H1 (cell line): ENCODE measurements at regions not wholly inside any gene's neighbourhood (a gene's known extent, or its start where the extent isn't known, plus 50 kb on each side); places are given as distances from the start of the nearest gene placed in this dataset.

Experiments used
- CTCF ChIA-PET: fragments of 300-600 bp; sonication (Branson Sonifier 250); formaldehyde crosslinking; loops from one replicate; lab custom pipeline; 2021; ENCODE audit not compliant: partially characterized antibody; lab: Charles Lee
- POLR2A ChIA-PET: fragments of 300-600 bp; sonication (Branson Sonifier 250); formaldehyde crosslinking; loops from one replicate; lab custom pipeline; 2021; ENCODE audit warnings: inconsistent platforms; ENCODE audit not compliant: partially characterized antibody; lab: Charles Lee
- DNase-seq, 2 experiments: peaks; one replicate each; pipeline versions ENCODE4 v3.0.0 to v3.0.0-alpha.2; 2010 to 2022; ENCODE audit warnings: low spot score in 2 of 2, low read depth in 1 of 2, mixed read lengths in 1 of 2
- FAIRE-seq: peaks from 2 replicates; lab custom pipeline; 2011; peaks lifted over from hg19 to GRCh38; lab: Jason Lieb, UNC
- H2AFZ ChIP-seq: 2 replicates; pipeline ENCODE4 v1.8.1; 2012; ENCODE audit warnings: low read length, inconsistent platforms
- H2AK5ac ChIP-seq: 2 replicates; pipeline ENCODE4 v1.6.1; 2013; ENCODE audit warnings: low read depth, low read length
- H2BK120ac ChIP-seq: replicated peaks from 2 replicates; pipeline ENCODE3; 2013; ENCODE audit warnings: low read depth, low read length, inconsistent platforms
- H2BK12ac ChIP-seq: 2 replicates; pipeline ENCODE4 v1.6.1; 2013; ENCODE audit warnings: low read depth, low read length
- H2BK15ac ChIP-seq: 2 replicates; pipeline ENCODE4 v1.6.1; 2013; ENCODE audit warnings: low read length
- H2BK20ac ChIP-seq: 2 replicates; pipeline ENCODE4 v1.6.1; 2013; ENCODE audit warnings: low read length
- H2BK5ac ChIP-seq: 2 replicates; pipeline ENCODE4 v1.6.1; 2013; ENCODE audit warnings: low read depth, low read length
- H3K14ac ChIP-seq: 2 replicates; pipeline ENCODE4 v1.6.1; 2013; ENCODE audit warnings: inconsistent platforms; ENCODE audit not compliant: insufficient read length
- H3K18ac ChIP-seq: 2 replicates; pipeline ENCODE4 v1.6.1; 2013; ENCODE audit warnings: low read length; ENCODE audit errors: extremely low read depth
- H3K23ac ChIP-seq: 2 replicates; pipeline ENCODE4 v1.6.1; 2013; ENCODE audit warnings: inconsistent platforms; ENCODE audit not compliant: insufficient read length
- H3K23me2 ChIP-seq: 2 replicates; pipeline ENCODE4 v1.6.1; 2013; ENCODE audit warnings: low read depth, low read length
- H3K27ac ChIP-seq: 2 replicates; pipeline ENCODE4 v1.6.1; 2011; ENCODE audit warnings: low read depth, low read length, inconsistent platforms
- H3K27me3 ChIP-seq, 4 experiments: replicated peaks in 1 of 4; 1 replicate in 1 of 4; 2 replicates in 3 of 4; pipeline versions ENCODE4 v1.6.1 to v1.8.1; 2011 to 2013; ENCODE audit warnings: low read length in 3 of 4, mild to moderate bottlenecking in 3 of 4, inconsistent platforms in 2 of 4, mixed read lengths in 2 of 4, moderate library complexity in 1 of 4; ENCODE audit not compliant: control insufficient read depth in 3 of 4, insufficient read depth in 3 of 4; ENCODE audit errors: extremely low read depth in 1 of 4
- H3K36me3 ChIP-seq, 4 experiments: 2 replicates each; pipeline versions ENCODE4 v1.6.1 to v1.8.1; 2011 to 2013; ENCODE audit warnings: mild to moderate bottlenecking in 4 of 4, low read length in 3 of 4, moderate library complexity in 2 of 4, control low read depth in 1 of 4, inconsistent platforms in 1 of 4; ENCODE audit not compliant: insufficient read depth in 4 of 4, control insufficient read depth in 2 of 4
- H3K4ac ChIP-seq: replicated peaks from 2 replicates; pipeline ENCODE3; 2013; ENCODE audit warnings: low read length, low read depth, mixed read lengths, inconsistent platforms; ENCODE audit not compliant: insufficient read length
- H3K4me1 ChIP-seq, 4 experiments: replicated peaks in 1 of 4; 1 replicate in 1 of 4; 2 replicates in 3 of 4; pipeline versions ENCODE4 v1.6.1 to v1.8.1; 2011 to 2013; ENCODE audit warnings: low read length in 3 of 4, inconsistent platforms in 2 of 4, mixed read lengths in 1 of 4; ENCODE audit not compliant: insufficient read depth in 4 of 4, control insufficient read depth in 3 of 4
- H3K4me2 ChIP-seq, 2 experiments: 2 replicates each; pipeline versions ENCODE4 v1.6.1 to v1.8.1; 2011 to 2013; ENCODE audit warnings: low read depth in 2 of 2, low read length in 2 of 2, control low read depth in 1 of 2, inconsistent platforms in 1 of 2, mild to moderate bottlenecking in 1 of 2; ENCODE audit not compliant: insufficient read depth in 1 of 2
- H3K4me3 ChIP-seq, 4 experiments: fragments of 200-600, 300-600 bp in 1 of 4; sonication (generic), shearing (Covaris generic), sonication (Bioruptor Twin) in 1 of 4; 2 replicates each; pipeline versions ENCODE4 v1.5.1 to v1.8.1; 2011 to 2016; ENCODE audit warnings: low read length in 4 of 4, low read depth in 3 of 4, control low read depth in 2 of 4, inconsistent platforms in 2 of 4, mild to moderate bottlenecking in 2 of 4, mixed read lengths in 1 of 4, moderate library complexity in 1 of 4; ENCODE audit not compliant: insufficient read depth in 2 of 4; ENCODE audit errors: extremely low read depth in 1 of 4
- H3K56ac ChIP-seq: replicated peaks from 2 replicates; pipeline ENCODE3; 2013; ENCODE audit warnings: low read depth, mild to moderate bottlenecking, mixed read lengths, low read length, inconsistent platforms; ENCODE audit not compliant: insufficient read length
- H3K79me1 ChIP-seq: 2 replicates; pipeline ENCODE4 v1.6.1; 2013; ENCODE audit warnings: low read depth, low read length, control low read depth
- H3K79me2 ChIP-seq, 2 experiments: 2 replicates each; pipeline versions ENCODE4 v1.6.1 to v1.8.1; 2012 to 2013; ENCODE audit warnings: low read length in 2 of 2, mild to moderate bottlenecking in 2 of 2, inconsistent platforms in 1 of 2; ENCODE audit not compliant: insufficient read depth in 2 of 2, control insufficient read depth in 1 of 2
- H3K9ac ChIP-seq, 4 experiments: replicated peaks in 1 of 4; 1 replicate in 1 of 4; 2 replicates in 3 of 4; pipeline versions ENCODE4 v1.6.1 to v1.8.1; 2011 to 2013; ENCODE audit warnings: low read depth in 3 of 4, low read length in 3 of 4, control low read depth in 2 of 4, mild to moderate bottlenecking in 2 of 4, moderate library complexity in 2 of 4, inconsistent platforms in 1 of 4; ENCODE audit errors: extremely low read depth in 1 of 4
- H3K9me3 ChIP-seq, 2 experiments: 2 replicates each; pipeline versions ENCODE4 v1.6.1 to v1.8.1; 2012 to 2013; ENCODE audit warnings: mild to moderate bottlenecking in 2 of 2, moderate library complexity in 2 of 2, control low read depth in 1 of 2, inconsistent platforms in 1 of 2, low read depth in 1 of 2, low read length in 1 of 2, mixed read lengths in 1 of 2; ENCODE audit not compliant: insufficient read depth in 2 of 2
- H4K20me1 ChIP-seq, 2 experiments: replicated peaks in 1 of 2; 2 replicates each; pipeline versions ENCODE3 to v1.8.1; 2011 to 2013; ENCODE audit warnings: inconsistent platforms in 2 of 2, low read length in 2 of 2, mild to moderate bottlenecking in 1 of 2; ENCODE audit not compliant: insufficient read depth in 2 of 2, control insufficient read depth in 1 of 2
- H4K5ac ChIP-seq: 2 replicates; pipeline ENCODE4 v1.6.1; 2013; ENCODE audit warnings: low read length, low read depth, mixed read lengths, inconsistent platforms; ENCODE audit not compliant: insufficient read length
- H4K8ac ChIP-seq: 2 replicates; pipeline ENCODE4 v1.8.0; 2013; ENCODE audit warnings: mild to moderate bottlenecking, moderate library complexity, low read length, inconsistent platforms; ENCODE audit not compliant: insufficient read depth; ENCODE audit errors: extremely low read depth
- H4K91ac ChIP-seq: replicated peaks from 2 replicates; pipeline ENCODE3; 2013; ENCODE audit warnings: low read length, mixed read lengths, inconsistent platforms; ENCODE audit not compliant: insufficient read length
- SP1 ChIP-seq: IDR thresholded peaks from 2 replicates; pipeline ENCODE4 v1.6.1; 2011; ENCODE audit warnings: low read depth, low read length
- WGBS, 2 experiments: shearing (Covaris generic) in 1 of 2; methylation state at CpG; one replicate each; pipeline versions ENCODE4 v1.1.6 to v1.1.7; 2013 to 2015; ENCODE audit warnings: low lambda C conversion rate in 2 of 2, mixed read lengths in 2 of 2, inconsistent platforms in 1 of 2, low coverage in 1 of 2, missing lambda C conversion rate in 1 of 2; ENCODE audit not compliant: insufficient replicate concordance in 2 of 2, insufficient coverage in 1 of 2, insufficient read length in 1 of 2; ENCODE audit errors: extremely low coverage in 1 of 2, missing lambda C conversion rate in 1 of 2; 5-methylcytosine and 5-hydroxymethylcytosine counted together

GRCh38 chr20:9945408-9945807 is 89.4 kb upstream of the ANKEF1 start:
- Histone ChIP-seq H2AFZ (no peak overlapping the region), H3K23ac (no peak overlapping the region), H3K9ac (no peak overlapping the region), H4K20me1 (no peaks in the 10 kb centered on the region), H2BK15ac (no peak overlapping the region), H2BK120ac (no peak overlapping the region), H3K23me2 (no peaks in the 10 kb centered on the region), H3K4ac (no peak overlapping the region), H3K27ac (no peak overlapping the region), H3K14ac (no peak overlapping the region), H3K18ac (no peak overlapping the region), H3K4me2 (no peak overlapping the region), H2BK20ac (no peak overlapping the region), H2AK5ac (no peak overlapping the region), H4K91ac (no peak overlapping the region), H3K79me2 (no peaks in the 10 kb centered on the region), H3K36me3 (no peaks in the 10 kb centered on the region), H3K56ac (no peak overlapping the region), H2BK5ac (no peak overlapping the region), H3K4me1 (no peaks in the 10 kb centered on the region), H4K8ac (no peak overlapping the region), H3K27me3 (no peaks in the 10 kb centered on the region), H3K79me1 (no peaks in the 10 kb centered on the region), H3K4me3 (no peak overlapping the region), H3K9me3 (0 out of 4 replicates have a peak, but pooled peaks cover 0 to under 1% of the 10 kb centered on the region in 2 experiments), H4K5ac (no peak overlapping the region), H2BK12ac (no peak overlapping the region)
- TF ChIP-seq SP1 = no peak
- FAIRE-seq = no peak
- ChIA-PET POLR2A (no interaction called here), CTCF (interaction anchor here (0.6 to 2.4 kb wide), 4 partner anchors 33 to 131 kb away, joined by 3 to 9 read pairs (median 3); no protein-coding TSS in a partner anchor)
- DNase-seq = no peak
- WGBS, 2 experiments = 71% methylated on average over 1 of the region's 1 CpG; no CpG with 5 or more reads in 1 of the 2 experiments
